ENCODE measurements at regions not wholly inside any gene's neighbourhood (a gene's known extent, or its start where the extent isn't known, plus 50 kb on each side); places are given as distances from the start of the nearest gene placed in this dataset.

- TF ChIP-seq CTCF (IDR thresholded peaks at IDR 0.05; ENCODE audit: borderline replicate concordance, control extremely low read depth, extremely low read depth, insufficient read depth, missing control alignments) = no peak
- no peak for DNase-seq (ENCODE audit: low spot score)
- in situ Hi-C loops (cut with MboI; ENCODE audit: low sequenced_read_pairs, unreplicated experiment) = no loop called here
These were observed 721.0 kb upstream of the KIF2B start for GRCh38 chr17:53101706-53102105.

DNA sequence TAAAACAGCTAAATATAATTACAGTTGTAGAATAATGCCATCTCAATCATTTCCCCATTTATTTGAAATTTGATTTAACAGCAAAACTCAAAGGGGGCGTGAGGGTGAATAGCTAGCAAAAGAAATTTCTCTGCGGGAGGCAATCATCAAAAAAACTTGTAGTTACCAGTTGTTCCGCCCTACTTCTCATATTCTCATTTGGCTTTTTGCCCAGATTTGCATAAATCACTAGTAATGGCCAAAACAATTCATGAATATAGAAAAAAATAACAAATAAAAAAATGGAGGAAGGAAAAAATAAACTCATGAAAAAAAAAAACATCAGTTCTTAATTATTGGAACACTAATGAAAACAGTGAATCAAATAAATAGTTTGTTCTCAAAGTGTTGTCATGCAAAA is 722.6 kb upstream of the KIF2B start:
- no peak for DNase-seq (ENCODE audit: low spot score)
- in situ Hi-C loops (cut with MboI; ENCODE audit: low sequenced_read_pairs, unreplicated experiment) = no loop called here
- no peak for TF ChIP-seq CTCF (IDR thresholded peaks at IDR 0.05; ENCODE audit: borderline replicate concordance, control extremely low read depth, extremely low read depth, insufficient read depth, missing control alignments)

GRCh38 chr17:53093391-53093790 is 729.3 kb upstream of the KIF2B start:
- in situ Hi-C loops (cut with MboI; ENCODE audit: low sequenced_read_pairs, unreplicated experiment) = no loop called here
- TF ChIP-seq CTCF (IDR thresholded peaks at IDR 0.05; ENCODE audit: borderline replicate concordance, control extremely low read depth, extremely low read depth, insufficient read depth, missing control alignments) = no peak
- no peak for DNase-seq (ENCODE audit: low spot score)

GRCh38 chr17:53092072-53092471 is 730.7 kb upstream of the KIF2B start:
- in situ Hi-C loops (cut with MboI; ENCODE audit: low sequenced_read_pairs, unreplicated experiment) = no loop called here
- no peak for TF ChIP-seq CTCF (IDR thresholded peaks at IDR 0.05; ENCODE audit: borderline replicate concordance, control extremely low read depth, extremely low read depth, insufficient read depth, missing control alignments)

DNA sequence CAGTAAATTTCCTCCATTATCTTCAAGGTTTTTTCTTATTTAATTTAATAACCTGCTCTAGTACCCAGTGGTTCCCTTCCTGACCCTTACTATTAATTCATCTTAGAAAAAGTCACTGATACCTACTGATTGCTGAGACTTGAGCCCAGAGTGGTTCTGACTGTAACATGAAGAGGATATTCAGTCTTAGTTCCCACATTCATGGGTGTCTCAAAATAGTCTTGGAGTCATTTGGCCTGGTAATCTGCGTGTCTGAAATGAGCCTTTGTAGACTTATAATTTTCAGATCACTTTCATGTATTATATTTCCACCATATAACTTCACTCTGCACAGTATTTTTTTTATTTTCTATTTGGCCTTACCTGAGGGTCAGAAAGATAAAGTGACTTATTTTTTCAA is 732.0 kb upstream of the KIF2B start:
- in situ Hi-C loops (cut with MboI; ENCODE audit: low sequenced_read_pairs, unreplicated experiment) = no loop called here
- no peak for TF ChIP-seq CTCF (IDR thresholded peaks at IDR 0.05; ENCODE audit: borderline replicate concordance, control extremely low read depth, extremely low read depth, insufficient read depth, missing control alignments)
- no peak for DNase-seq (ENCODE audit: low spot score)

More at GRCh38 chr17:53092072-53092471, 730.7 kb upstream of the KIF2B start:
- no peak for DNase-seq (ENCODE audit: low spot score)

GRCh38 chr17:53088481-53088880 is 734.2 kb upstream of the KIF2B start:
- no peak for TF ChIP-seq CTCF (IDR thresholded peaks at IDR 0.05; ENCODE audit: borderline replicate concordance, control extremely low read depth, extremely low read depth, insufficient read depth, missing control alignments)
- in situ Hi-C loops (cut with MboI; ENCODE audit: low sequenced_read_pairs, unreplicated experiment) = no loop called here
- no peak for DNase-seq (ENCODE audit: low spot score)

GRCh38 chr17:53061446-53061845 is 761.3 kb upstream of the KIF2B start:
- no peak for DNase-seq (ENCODE audit: low spot score)
- in situ Hi-C loops (cut with MboI; ENCODE audit: low sequenced_read_pairs, unreplicated experiment) = no loop called here
- no peak for TF ChIP-seq CTCF (IDR thresholded peaks at IDR 0.05; ENCODE audit: borderline replicate concordance, control extremely low read depth, extremely low read depth, insufficient read depth, missing control alignments)
